ENCODE measurements at regions not wholly inside any gene's neighbourhood (a gene's known extent, or its start where the extent isn't known, plus 50 kb on each side); places are given as distances from the start of the nearest gene placed in this dataset.

DNA sequence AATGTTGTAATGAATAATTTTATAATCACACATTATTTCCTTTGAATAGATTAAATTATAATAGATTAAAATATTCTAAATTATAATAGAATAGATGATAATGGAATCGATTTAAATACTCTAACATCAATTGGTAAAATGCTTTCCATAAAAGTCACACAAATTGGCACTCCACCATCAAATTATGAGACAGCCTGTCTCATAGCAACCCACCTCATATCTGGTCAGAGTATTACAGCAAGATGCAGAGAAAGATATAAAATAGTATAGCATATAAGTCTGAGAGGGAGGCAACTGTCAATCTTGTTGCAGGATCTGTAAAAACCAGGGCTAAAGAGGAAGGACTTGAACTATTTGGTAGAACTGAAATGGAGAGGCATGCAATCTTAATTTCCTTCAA lies 98.4 kb upstream of the NCKAP5 start (continued):
- TF ChIP-seq, protein P1, sequence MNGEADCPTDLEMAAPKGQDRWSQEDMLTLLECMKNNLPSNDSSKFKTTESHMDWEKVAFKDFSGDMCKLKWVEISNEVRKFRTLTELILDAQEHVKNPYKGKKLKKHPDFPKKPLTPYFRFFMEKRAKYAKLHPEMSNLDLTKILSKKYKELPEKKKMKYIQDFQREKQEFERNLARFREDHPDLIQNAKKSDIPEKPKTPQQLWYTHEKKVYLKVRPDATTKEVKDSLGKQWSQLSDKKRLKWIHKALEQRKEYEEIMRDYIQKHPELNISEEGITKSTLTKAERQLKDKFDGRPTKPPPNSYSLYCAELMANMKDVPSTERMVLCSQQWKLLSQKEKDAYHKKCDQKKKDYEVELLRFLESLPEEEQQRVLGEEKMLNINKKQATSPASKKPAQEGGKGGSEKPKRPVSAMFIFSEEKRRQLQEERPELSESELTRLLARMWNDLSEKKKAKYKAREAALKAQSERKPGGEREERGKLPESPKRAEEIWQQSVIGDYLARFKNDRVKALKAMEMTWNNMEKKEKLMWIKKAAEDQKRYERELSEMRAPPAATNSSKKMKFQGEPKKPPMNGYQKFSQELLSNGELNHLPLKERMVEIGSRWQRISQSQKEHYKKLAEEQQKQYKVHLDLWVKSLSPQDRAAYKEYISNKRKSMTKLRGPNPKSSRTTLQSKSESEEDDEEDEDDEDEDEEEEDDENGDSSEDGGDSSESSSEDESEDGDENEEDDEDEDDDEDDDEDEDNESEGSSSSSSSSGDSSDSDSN (IDR thresholded peaks at IDR 0.05; ENCODE audit: borderline replicate concordance in 1 of 2, low read depth in 2 of 2, low read length in 2 of 2), result no peak
- TF ChIP-seq KLF1 (tag; IDR thresholded peaks at IDR 0.05) (no peak), RBM14 (IDR thresholded peaks at IDR 0.05; ENCODE audit: borderline replicate concordance, insufficient read depth, low read depth, low read length) (no peak), MTF1 (CRISPR knock-in tag; IDR thresholded peaks at IDR 0.05; ENCODE audit: borderline replicate concordance) (no peak), RB1 (IDR thresholded peaks at IDR 0.05; ENCODE audit: low read depth) (no peak)

DNA sequence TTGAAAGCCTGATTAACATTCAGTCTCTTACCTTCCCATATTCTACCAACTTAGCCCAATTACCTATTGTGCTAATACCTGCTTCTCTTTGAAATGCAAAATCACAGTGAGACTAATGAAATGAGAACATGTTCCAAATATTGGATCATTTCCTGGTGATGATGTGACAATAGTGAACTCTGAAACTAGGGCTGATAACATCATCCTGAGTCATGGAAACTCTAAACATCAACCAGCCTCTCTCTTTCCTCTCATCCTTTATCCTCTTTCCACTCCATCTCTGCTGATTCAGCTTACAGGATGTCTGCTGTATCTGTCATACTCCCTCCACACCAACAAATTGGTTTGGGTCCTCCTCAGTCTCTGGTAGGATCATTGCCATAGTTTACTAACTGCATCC lies 98.8 kb upstream of the NCKAP5 start:
- Histone ChIP-seq H3K4me3 (no peak overlapping the region), H2AFZ (ENCODE audit: low read depth, low read length) (no peak overlapping the region), H3K27ac (ENCODE audit: extremely low read depth, low read depth, low read length) (no peak overlapping the region), H3K27me3 (ENCODE audit: control insufficient read depth in 2 of 2, insufficient read depth in 2 of 2, low read length in 2 of 2) (no peaks in the 10 kb centered on the region), H3K4me2 (ENCODE audit: insufficient read depth, low read length) (no peak overlapping the region), H3K79me2 (ENCODE audit: control insufficient read depth, insufficient read depth, low read length) (no peaks in the 10 kb centered on the region), H4K20me1 (replicated peaks; ENCODE audit: control insufficient read depth, insufficient read depth, low read length) (no peaks in the 10 kb centered on the region), H3K4me1 (replicated peaks in 1 of 2; ENCODE audit: control insufficient read depth in 2 of 2, insufficient read depth in 2 of 2, low read length in 2 of 2) (no peaks in the 10 kb centered on the region), H3K9me1 (ENCODE audit: control insufficient read depth, insufficient read depth, low read length) (no peaks in the 10 kb centered on the region), H3K9me3 (replicated peaks; ENCODE audit: control insufficient read depth, insufficient read depth, low read depth, low read length) (no peaks in the 10 kb centered on the region), H3K36me3 (ENCODE audit: control insufficient read depth, insufficient read depth, low read length) (no peaks in the 10 kb centered on the region), H3K9ac (ENCODE audit: insufficient read depth in 1 of 2, low read depth in 2 of 2, low read length in 2 of 2) (no peak overlapping the region)
- ATAC-seq (no peak), FAIRE-seq (no peak), DNase-seq (ENCODE audit: extremely low read depth in 1 of 4, low spot score in 3 of 4) (no peak)
- POLR2A ChIA-PET, result no interaction called here
- CTCF ChIA-PET (ENCODE audit: low intra/inter-chr PET ratio), result no interaction called here
- in situ Hi-C loops (cut with MboI) (no loop called here), intact Hi-C loops (cut with micrococcal nuclease) (no loop called here)
- no TSS peak for BruUV-seq (replicated peaks)
- TF ChIP-seq, protein P2, sequence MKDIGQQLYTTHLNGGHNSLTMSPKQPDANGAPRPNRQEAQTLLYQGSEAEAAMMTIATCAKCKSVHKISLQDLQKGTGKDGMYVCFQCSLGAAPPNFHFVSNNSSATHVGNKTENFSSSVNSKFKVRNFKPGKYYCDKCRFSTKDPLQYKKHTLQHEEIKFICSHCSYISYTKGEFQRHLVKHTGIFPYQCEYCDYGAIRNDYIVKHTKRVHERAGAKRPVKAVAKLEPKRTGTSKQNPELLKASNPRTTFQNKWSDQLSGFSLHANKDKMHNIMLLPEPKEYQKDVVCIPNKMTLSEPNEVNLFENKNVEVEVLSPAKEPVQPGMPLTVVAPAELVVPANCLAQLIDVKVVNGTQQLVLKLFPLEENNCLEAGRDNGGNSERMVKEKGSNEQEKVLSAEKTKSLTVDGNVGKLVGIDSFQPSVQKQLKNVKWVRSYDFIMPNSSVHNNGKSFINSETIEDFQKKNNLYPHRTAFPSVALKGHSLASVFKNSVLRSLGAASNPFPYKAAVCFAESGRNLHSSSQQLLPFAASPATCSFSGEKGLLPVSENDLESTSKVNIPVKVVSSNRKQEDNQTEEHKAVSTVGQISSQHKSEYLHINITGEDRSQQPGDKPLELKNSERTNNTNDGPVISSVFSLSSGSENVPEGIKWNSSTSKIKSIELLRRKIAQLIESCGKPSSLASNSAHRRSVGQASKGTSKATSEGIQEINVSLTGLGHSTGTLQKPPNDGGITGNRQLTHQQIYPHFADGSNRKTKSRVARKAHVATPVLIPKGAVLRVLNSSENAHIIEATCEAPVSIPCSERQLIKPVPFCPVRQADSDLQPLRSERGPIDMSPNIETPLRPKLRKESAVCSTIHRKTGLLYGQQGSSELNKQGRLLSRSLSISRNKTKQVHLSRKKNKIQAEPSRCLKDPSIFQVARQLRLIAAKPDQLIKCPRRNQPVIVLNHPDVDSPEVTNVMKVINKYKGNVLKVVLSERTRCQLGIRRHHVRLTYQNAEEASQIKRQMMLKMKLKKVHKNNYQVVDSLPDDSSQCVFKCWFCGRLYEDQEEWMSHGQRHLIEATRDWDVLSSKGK (CRISPR knock-in tag; IDR thresholded peaks at IDR 0.05), result no peak
- TF ChIP-seq NFE2 (IDR thresholded peaks at IDR 0.05; ENCODE audit: low read depth), result 0 out of 2 replicates have a peak, but pooled peaks have one; percentile 9
- TF ChIP-seq CREBBP (IDR thresholded peaks at IDR 0.05; ENCODE audit: low read depth, low read length), result no peak
- TF ChIP-seq KLF13 (tag; IDR thresholded peaks at IDR 0.05; ENCODE audit: borderline replicate concordance, low read depth), result no peak
